HG02870 (cell line): ENCODE measurements at regions not wholly inside any gene's neighbourhood (a gene's known extent, or its start where the extent isn't known, plus 50 kb on each side); places are given as distances from the start of the nearest gene placed in this dataset.

Experiments used
- ATAC-seq: cut with Tn5 transposase; IDR thresholded peaks from one replicate; pipeline ENCODE4 v1.9.1; 2021; ENCODE audit warnings: mild to moderate bottlenecking, moderate library complexity; ENCODE audit not compliant: unreplicated experiment

- no peak for ATAC-seq
These were observed 520.4 kb upstream of the ALCAM start for GRCh38 chr3:104846270-104846669.

- no peak for ATAC-seq
These were observed 517.6 kb upstream of the ALCAM start for GRCh38 chr3:104849070-104849469.

DNA sequence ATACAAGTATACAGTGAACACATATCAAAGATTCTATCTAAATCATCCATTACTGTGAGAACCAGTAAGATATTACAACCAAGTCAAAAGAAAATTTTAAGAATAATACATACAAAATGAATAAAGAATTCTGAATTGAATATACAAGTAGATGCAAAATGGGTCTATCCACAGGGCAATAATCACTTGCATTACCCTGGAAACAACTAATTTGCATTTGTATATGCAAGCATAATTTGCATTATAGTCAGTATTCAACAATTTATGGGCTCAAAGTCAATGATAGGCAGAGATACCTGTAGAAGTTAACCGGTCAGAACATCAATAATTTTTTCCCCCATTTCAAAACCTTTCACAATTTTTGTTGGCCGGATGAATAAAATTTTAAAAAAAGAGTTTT, 512.2 kb upstream of the ALCAM start:
- ATAC-seq, result no peak

- ATAC-seq, result no peak
These were observed 511.0 kb upstream of the ALCAM start for GRCh38 chr3:104855702-104856101.

DNA sequence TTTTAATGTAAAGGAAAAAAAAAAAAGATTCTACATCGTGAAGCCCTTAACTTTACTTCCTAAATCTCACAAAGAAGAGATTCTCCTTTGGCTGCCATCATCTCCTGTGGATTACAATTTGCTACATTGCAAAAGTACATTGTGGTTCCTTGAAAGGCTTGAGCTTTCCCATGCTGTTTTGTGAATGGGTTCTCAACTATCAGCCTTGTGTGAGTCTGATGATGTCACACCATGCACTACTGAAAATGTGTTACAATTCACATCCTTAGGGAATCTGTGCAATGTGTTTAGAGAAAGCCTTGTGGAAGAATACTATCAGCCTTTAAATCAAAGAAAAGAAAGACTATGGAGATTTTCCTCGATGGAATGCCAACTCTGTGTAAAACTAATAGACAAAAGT, 510.0 kb upstream of the ALCAM start:
- ATAC-seq, result no peak

- no peak for ATAC-seq
These were observed 498.4 kb upstream of the ALCAM start for GRCh38 chr3:104868291-104868690.

DNA sequence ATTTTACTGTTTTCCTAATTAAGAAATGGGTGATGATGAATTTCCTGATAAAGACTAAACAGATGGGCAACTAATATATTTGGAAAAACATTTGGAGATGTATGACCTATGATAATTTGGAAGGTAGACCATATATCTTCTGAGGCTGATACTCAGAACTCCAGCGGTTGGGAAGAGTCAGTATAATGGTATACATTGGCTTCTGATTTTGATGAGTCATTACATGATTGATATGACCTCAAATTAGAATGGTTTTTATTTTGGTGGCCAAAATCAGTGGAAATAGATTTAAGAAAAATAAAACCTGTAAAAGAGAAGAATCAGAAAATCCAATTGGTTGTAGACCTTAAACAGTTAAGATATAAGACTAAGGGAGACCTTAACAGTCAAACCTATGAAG, 496.4 kb upstream of the ALCAM start:
- ATAC-seq, result no peak

GRCh38 chr3:104873331-104873730, 493.4 kb upstream of the ALCAM start:
- no peak for ATAC-seq

- no peak for ATAC-seq
These were observed 488.3 kb upstream of the ALCAM start for GRCh38 chr3:104878395-104878794.

- no peak for ATAC-seq
These were observed 486.8 kb upstream of the ALCAM start for GRCh38 chr3:104879919-104880318.

GRCh38 chr3:104885214-104885814, 481.4 kb upstream of the ALCAM start:
- no peak for ATAC-seq

DNA sequence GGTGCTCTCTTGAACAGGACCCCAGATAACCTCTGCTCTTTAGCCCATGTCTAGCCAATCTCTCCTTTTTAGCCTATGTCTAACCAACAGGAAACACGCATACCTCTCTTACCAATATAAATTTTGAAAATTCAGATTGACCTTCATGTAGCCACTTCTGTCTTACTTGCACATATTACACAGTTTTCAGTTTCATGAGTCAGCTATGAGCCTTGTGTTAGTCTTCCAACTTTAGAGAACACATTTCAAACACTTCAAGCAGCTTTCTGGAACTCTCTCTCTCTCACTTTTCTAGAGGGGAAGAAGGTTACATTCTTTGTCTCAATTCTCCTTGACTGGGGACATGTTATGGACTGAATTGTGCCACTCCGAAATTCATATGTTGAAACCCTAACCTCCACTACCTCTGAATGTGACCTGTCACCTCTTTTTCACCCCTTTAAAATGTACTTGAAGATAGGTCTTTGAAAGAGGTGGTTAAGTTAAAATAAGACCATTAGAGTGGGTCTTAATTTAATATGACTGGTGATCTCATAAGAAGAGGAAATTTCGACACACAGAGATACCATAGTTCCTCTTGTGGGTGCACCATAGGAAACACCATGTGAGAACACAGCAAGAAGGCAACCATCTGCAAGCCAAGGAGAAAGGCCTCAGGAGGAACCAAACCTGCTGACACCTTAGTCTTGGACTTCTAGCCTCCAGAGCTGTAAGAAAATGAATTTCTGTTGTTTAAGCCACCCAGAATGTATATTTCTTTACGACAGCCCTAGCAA, 480.3 kb upstream of the ALCAM start:
- peak; percentile 63 for ATAC-seq

- ATAC-seq, result peak; percentile 40
These were observed 479.6 kb upstream of the ALCAM start for GRCh38 chr3:104887069-104887468.

GRCh38 chr3:104887619-104888018, 479.1 kb upstream of the ALCAM start:
- ATAC-seq, result no peak

- no peak for ATAC-seq
These were observed 474.7 kb upstream of the ALCAM start for GRCh38 chr3:104892044-104892443.

GRCh38 chr3:104896624-104897023, 470.1 kb upstream of the ALCAM start:
- no peak for ATAC-seq

- no peak for ATAC-seq
These were observed 465.3 kb upstream of the ALCAM start for GRCh38 chr3:104901396-104901795.

GRCh38 chr3:104903064-104903463, 463.6 kb upstream of the ALCAM start:
- no peak for ATAC-seq

DNA sequence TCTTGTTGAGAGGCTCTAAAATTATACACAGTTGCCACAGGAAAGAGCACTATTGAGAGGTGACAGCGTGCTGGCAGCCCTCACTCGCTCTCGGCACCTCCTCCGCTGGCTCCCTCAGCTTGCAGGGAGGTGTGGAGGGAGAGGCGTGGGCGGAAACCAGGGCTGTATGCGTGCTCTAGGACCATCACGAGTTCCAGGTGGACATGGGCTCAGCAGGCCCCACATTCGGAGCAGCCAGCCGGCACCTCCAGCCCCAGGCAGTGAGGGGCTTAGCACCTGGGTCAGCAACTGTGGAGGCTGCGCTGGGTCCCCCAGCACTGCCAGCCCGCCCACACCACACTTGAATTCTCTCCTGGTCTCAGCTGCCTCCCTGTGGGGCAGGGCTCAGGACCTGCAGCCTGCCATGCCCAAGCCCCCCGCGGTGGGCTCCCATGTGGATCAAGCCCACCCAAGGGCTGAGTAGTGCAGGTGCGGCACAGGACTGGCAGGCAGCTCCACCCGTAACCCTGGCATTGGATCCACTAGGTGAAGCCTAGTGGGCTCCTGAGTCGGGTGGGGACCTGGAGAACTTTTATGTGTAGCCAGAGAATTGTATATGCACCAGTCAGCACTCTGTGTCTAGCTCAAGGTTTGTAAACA, 460.6 kb upstream of the ALCAM start:
- no peak for ATAC-seq

GRCh38 chr3:104907507-104907906, 459.2 kb upstream of the ALCAM start:
- no peak for ATAC-seq

- ATAC-seq, result no peak
These were observed 457.9 kb upstream of the ALCAM start for GRCh38 chr3:104908761-104909160.

GRCh38 chr3:104909198-104909597, 457.5 kb upstream of the ALCAM start:
- ATAC-seq, result peak; percentile 36
